K562 (cell line): ENCODE measurements at regions not wholly inside any gene's neighbourhood (a gene's known extent, or its start where the extent isn't known, plus 50 kb on each side); places are given as distances from the start of the nearest gene placed in this dataset.
"Not testable (repeated sequence)": the region's sequence is repeated elsewhere in the genome, so short reads cannot be mapped to it uniquely, and the experiment has no call there.

Source experiments
- ATAC-seq: fragments of 200-7000 bp; cut with Tn5 transposase; 3 replicates; pipeline ENCODE4 v1.9.1; 2020; ENCODE audit warnings: moderate library complexity
- BruUV-seq: library from RNA; stranded (reverse); fragments of 400-500 nt; replicated peaks from 2 replicates; lab custom pipeline; 2021; lab: Mats Ljungman, UMichigan
- CTCF ChIA-PET: fragments of 300-600 bp; formaldehyde crosslinking; extraction: SDS; loops from one replicate; lab custom pipeline; 2021; ENCODE audit warnings: low intra/inter-chr PET ratio; lab: Yijun Ruan, JAX
- POLR2A ChIA-PET: fragments of 300-600, 350-650 bp; sonication (Branson Sonifier 250); formaldehyde crosslinking; extraction: SDS; loops from one replicate; lab custom pipeline; 2021; ENCODE audit warnings: antibody characterized with exemption, inconsistent platforms; lab: Yijun Ruan, JAX
- DNase-seq, 4 experiments: peaks; one replicate each; pipeline versions ENCODE4 v3.0.0 to v3.0.0-alpha.2; 2011 to 2018; ENCODE audit warnings: low spot score in 3 of 4, mixed read lengths in 3 of 4; ENCODE audit errors: extremely low read depth in 1 of 4
- FAIRE-seq: peaks from 2 replicates; lab custom pipeline; 2011; peaks lifted over from hg19 to GRCh38; lab: Jason Lieb, UNC
- H2AFZ ChIP-seq: 2 replicates; pipeline ENCODE4 v1.6.0; 2011; ENCODE audit warnings: low read depth, low read length, control low read depth, inconsistent platforms
- H3K27ac ChIP-seq: fragments of 200-600 bp; 3 replicates; pipeline ENCODE4 v1.8.0; 2011; ENCODE audit warnings: low read depth, mild to moderate bottlenecking, control low read depth, inconsistent platforms, low read length, moderate library complexity, mixed read lengths; ENCODE audit errors: extremely low read depth
- H3K27me3 ChIP-seq, 2 experiments: fragments of 300-600 bp in 1 of 2; 2 replicates in 1 of 2; 3 replicates in 1 of 2; pipeline versions ENCODE4 v1.6.0 to v1.8.0; 2011; ENCODE audit warnings: inconsistent platforms in 2 of 2, low read length in 2 of 2, mild to moderate bottlenecking in 1 of 2, mixed read lengths in 1 of 2, moderate library complexity in 1 of 2; ENCODE audit not compliant: control insufficient read depth in 2 of 2, insufficient read depth in 2 of 2
- H3K36me3 ChIP-seq: fragments of 300-600 bp; 3 replicates; pipeline ENCODE4 v1.8.0; 2011; ENCODE audit warnings: mild to moderate bottlenecking, low read length, inconsistent platforms; ENCODE audit not compliant: control insufficient read depth, insufficient read depth
- H3K4me1 ChIP-seq, 2 experiments: fragments of 200-600 bp in 1 of 2; replicated peaks in 1 of 2; 2 replicates in 1 of 2; 3 replicates in 1 of 2; pipeline versions ENCODE4 v1.5.1 to v1.8.0; 2011; ENCODE audit warnings: inconsistent platforms in 2 of 2, low read length in 2 of 2, mild to moderate bottlenecking in 1 of 2, mixed read lengths in 1 of 2, moderate library complexity in 1 of 2; ENCODE audit not compliant: control insufficient read depth in 2 of 2, insufficient read depth in 2 of 2
- H3K4me2 ChIP-seq: 2 replicates; pipeline ENCODE4 v1.6.1; 2011; ENCODE audit warnings: low read length, control low read depth, inconsistent platforms, mixed read lengths; ENCODE audit not compliant: insufficient read depth
- H3K4me3 ChIP-seq: fragments of 200-600 bp; sonication (generic), shearing (Covaris generic); 2 replicates; pipeline ENCODE4 v1.5.1; 2016; ENCODE audit warnings: control low read depth, inconsistent platforms
- H3K79me2 ChIP-seq: fragments of 200-600 bp; 3 replicates; pipeline ENCODE4 v1.8.0; 2011; ENCODE audit warnings: low read length, inconsistent platforms; ENCODE audit not compliant: control insufficient read depth, insufficient read depth
- H3K9ac ChIP-seq, 2 experiments: 2 replicates each; pipeline versions ENCODE4 v1.6.0 to v1.6.1; 2011; ENCODE audit warnings: low read depth in 2 of 2, low read length in 2 of 2, control low read depth in 1 of 2, inconsistent platforms in 1 of 2, mild to moderate bottlenecking in 1 of 2, mixed read lengths in 1 of 2; ENCODE audit not compliant: insufficient read depth in 1 of 2
- H3K9me1 ChIP-seq: one replicate; pipeline ENCODE4 v1.6.0; 2011; ENCODE audit warnings: inconsistent platforms, mild to moderate bottlenecking, low read length, moderate library complexity; ENCODE audit not compliant: control insufficient read depth, insufficient read depth
- H3K9me3 ChIP-seq: replicated peaks from 2 replicates; pipeline ENCODE4 v1.5.1; 2011; ENCODE audit warnings: low read depth, low read length, inconsistent platforms; ENCODE audit not compliant: control insufficient read depth, insufficient read depth
- H4K20me1 ChIP-seq: replicated peaks from 2 replicates; pipeline ENCODE4 v1.6.1; 2011; ENCODE audit warnings: low read length, inconsistent platforms, mixed read lengths; ENCODE audit not compliant: control insufficient read depth, insufficient read depth
- HDAC1 ChIP-seq, 2 experiments: fragments of 450-650 bp; IDR thresholded peaks; 2 replicates each; pipeline ENCODE4 v1.6.1; 2016 to 2017; ENCODE audit warnings: inconsistent platforms in 1 of 2, mild to moderate bottlenecking in 1 of 2, moderate library complexity in 1 of 2
- TEAD1 ChIP-seq, 2 experiments: fragments of 450-650 bp in 1 of 2; sonication (generic) in 1 of 2; formaldehyde crosslinking; IDR thresholded peaks; 2 replicates each; pipeline versions ENCODE4 v1.4.0 to v1.8.0; 2020 to 2022; ENCODE audit warnings: mild to moderate bottlenecking in 2 of 2, missing genetic modification reagents in 1 of 2
- ZKSCAN1 ChIP-seq: fragments of 150-350 bp; IDR thresholded peaks from 2 replicates; pipeline ENCODE4 v1.6.1; 2016; ENCODE audit warnings: low read depth, low read length
- ZNF707 ChIP-seq: fragments of 250-450 bp; sonication (Bioruptor Pico); conservative IDR thresholded peaks from 2 replicates; pipeline ENCODE4 v1.8.0; 2022; ENCODE audit warnings: inconsistent platforms, mild to moderate bottlenecking, moderate library complexity
- ZZZ3 ChIP-seq: fragments of 450-650 bp; IDR thresholded peaks from 2 replicates; pipeline ENCODE4 v1.6.1; 2016; ENCODE audit warnings: antibody characterized with exemption, mild to moderate bottlenecking, moderate library complexity
- WGBS: fragments of 100-300 bp; shearing (Covaris generic); methylation state at CpG from one replicate; pipeline ENCODE4 v1.1.6; 2016; ENCODE audit warnings: low coverage, mixed read lengths; ENCODE audit not compliant: insufficient coverage; ENCODE audit errors: missing lambda C conversion rate; 5-methylcytosine and 5-hydroxymethylcytosine counted together
- in situ Hi-C: fragments of 300-500 bp; cut with MboI; formaldehyde crosslinking; loops from 4 replicates; pipeline ENCODE4 v1.15.0; 2018; ENCODE audit warnings: inconsistent platforms, mixed read lengths
- intact Hi-C: fragments of 100-400 bp; cut with micrococcal nuclease; formaldehyde crosslinking; loops from 2 replicates; pipeline ENCODE4 v1.14.2; 2022

- H3K4me3 ChIP-seq, in situ Hi-C loops, H4K20me1 ChIP-seq, H3K4me2 ChIP-seq, H3K9me1 ChIP-seq, H3K9me3 ChIP-seq, H3K27me3 ChIP-seq, H2AFZ ChIP-seq, H3K9ac ChIP-seq, H3K4me1 ChIP-seq, DNase-seq, CTCF ChIA-PET, H3K36me3 ChIP-seq, intact Hi-C loops, FAIRE-seq, POLR2A ChIA-PET, H3K27ac ChIP-seq, H3K79me2 ChIP-seq, ATAC-seq, BruUV-seq: not testable (repeated sequence)
- WGBS = 0% methylated on average over 1 of the region's 1 CpG
Measured at GRCh38 chr3:145263458-145263857, 897.5 kb downstream of the PLOD2 start.

- ATAC-seq (no peak), DNase-seq (no peak), FAIRE-seq (no peak)
- Histone ChIP-seq H3K4me2 (no peak overlapping the region), H3K9me3 (0 out of 2 replicates have a peak, but pooled peaks cover 2% of the 10 kb centered on the region), H3K4me1 (no peaks in the 10 kb centered on the region), H3K4me3 (no peak overlapping the region), H3K9me1 (no peaks in the 10 kb centered on the region), H3K27ac (no peak overlapping the region), H2AFZ (no peak overlapping the region), H3K79me2 (no peaks in the 10 kb centered on the region), H3K36me3 (no peaks in the 10 kb centered on the region), H4K20me1 (no peaks in the 10 kb centered on the region), H3K9ac (no peak overlapping the region), H3K27me3 (no peaks in the 10 kb centered on the region)
- ChIA-PET POLR2A (no interaction called here), CTCF (no interaction called here)
- TF ChIP-seq ZZZ3 = no peak
- no peak for TF ChIP-seq HDAC1 (IDR thresholded peaks at IDR 0.05)
- no peak for TF ChIP-seq ZKSCAN1
- TF ChIP-seq TEAD1 (CRISPR knock-in tag; IDR thresholded peaks at IDR 0.05) = no peak
- TF ChIP-seq ZNF707 (CRISPR knock-in tag) = no peak
- BruUV-seq = no TSS peak
- intact Hi-C loops (no loop called here), in situ Hi-C loops (no loop called here)
- 0% methylated on average over 6 of the region's 6 CpGs for WGBS
Measured at GRCh38 chr3:145266368-145266767, 894.6 kb downstream of the PLOD2 start.
